ENCODE measurements at regions not wholly inside any gene's neighbourhood (a gene's known extent, or its start where the extent isn't known, plus 50 kb on each side); places are given as distances from the start of the nearest gene placed in this dataset.

DNA sequence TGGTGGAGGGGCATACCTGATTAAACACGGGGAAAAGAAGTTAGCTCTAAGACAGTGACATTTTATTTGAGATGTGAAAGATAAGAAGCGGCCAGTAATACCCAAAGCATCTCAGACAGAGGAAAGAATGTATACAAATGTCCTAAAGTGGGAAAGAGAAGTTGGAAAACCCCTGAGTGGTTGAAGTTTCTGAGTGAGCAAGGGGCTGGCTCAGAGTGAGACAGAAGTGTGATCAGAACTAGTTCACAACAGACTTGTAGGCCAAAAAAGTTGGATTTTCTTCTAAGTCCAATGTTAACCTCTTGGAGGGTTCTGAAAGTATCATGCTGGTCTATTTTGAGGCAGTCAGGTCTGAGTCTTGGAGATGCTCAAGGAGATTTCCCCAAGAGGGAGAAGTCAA lies 608.7 kb downstream of the SOX6 start:
- Histone ChIP-seq H3K9me3 (replicated peaks in 1 of 3) (no peaks in the 10 kb centered on the region), H3K27me3 (no peaks in the 10 kb centered on the region), H3K27ac (no peak overlapping the region), H3K36me3 (replicated peaks in 1 of 2) (no peaks in the 10 kb centered on the region), H3K4me3 (no peak overlapping the region), H3K4me1 (replicated peaks in 1 of 2) (peaks cover 0 to 7% of the 10 kb centered on the region in 2 donors)
- DNase-seq = no peak
- TF ChIP-seq POLR2A (IDR thresholded peaks at IDR 0.05) = no peak
- TF ChIP-seq, protein P1, sequence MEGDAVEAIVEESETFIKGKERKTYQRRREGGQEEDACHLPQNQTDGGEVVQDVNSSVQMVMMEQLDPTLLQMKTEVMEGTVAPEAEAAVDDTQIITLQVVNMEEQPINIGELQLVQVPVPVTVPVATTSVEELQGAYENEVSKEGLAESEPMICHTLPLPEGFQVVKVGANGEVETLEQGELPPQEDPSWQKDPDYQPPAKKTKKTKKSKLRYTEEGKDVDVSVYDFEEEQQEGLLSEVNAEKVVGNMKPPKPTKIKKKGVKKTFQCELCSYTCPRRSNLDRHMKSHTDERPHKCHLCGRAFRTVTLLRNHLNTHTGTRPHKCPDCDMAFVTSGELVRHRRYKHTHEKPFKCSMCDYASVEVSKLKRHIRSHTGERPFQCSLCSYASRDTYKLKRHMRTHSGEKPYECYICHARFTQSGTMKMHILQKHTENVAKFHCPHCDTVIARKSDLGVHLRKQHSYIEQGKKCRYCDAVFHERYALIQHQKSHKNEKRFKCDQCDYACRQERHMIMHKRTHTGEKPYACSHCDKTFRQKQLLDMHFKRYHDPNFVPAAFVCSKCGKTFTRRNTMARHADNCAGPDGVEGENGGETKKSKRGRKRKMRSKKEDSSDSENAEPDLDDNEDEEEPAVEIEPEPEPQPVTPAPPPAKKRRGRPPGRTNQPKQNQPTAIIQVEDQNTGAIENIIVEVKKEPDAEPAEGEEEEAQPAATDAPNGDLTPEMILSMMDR (IDR thresholded peaks at IDR 0.05) = no peak
- intact Hi-C loops (cut with DNase I) = no loop called here
- 86 to 93% (median 88%) methylated on average over 2 of the region's 2 CpGs for WGBS, 4 donors

DNA sequence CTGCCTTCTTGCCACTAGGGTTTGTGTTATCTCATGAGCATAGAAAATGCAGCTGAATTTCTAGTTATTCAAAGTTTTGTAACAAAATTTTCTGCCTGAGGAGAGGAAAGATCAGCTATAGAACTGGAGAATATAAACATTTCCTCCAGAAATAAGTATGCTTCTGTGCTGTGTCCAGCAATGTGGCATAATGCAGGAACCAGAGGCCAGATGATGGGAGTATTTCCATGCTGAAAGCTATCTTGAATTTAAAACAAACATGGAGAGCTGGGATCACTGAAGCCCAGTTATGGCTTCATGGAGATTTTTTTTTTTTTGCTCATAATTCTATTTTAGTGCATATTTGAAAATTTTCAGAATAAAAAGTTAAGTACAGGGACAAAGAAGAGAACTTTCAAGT lies 608.2 kb downstream of the SOX6 start:
- no peak for TF ChIP-seq POLR2A (IDR thresholded peaks at IDR 0.05)
- TF ChIP-seq, protein P1 (IDR thresholded peaks at IDR 0.05) = no peak
- intact Hi-C loops (cut with DNase I) = no loop called here
- Histone ChIP-seq H3K27ac (no peak overlapping the region), H3K4me3 (no peak overlapping the region), H3K9me3 (replicated peaks in 1 of 3) (no peaks in the 10 kb centered on the region), H3K4me1 (replicated peaks in 1 of 2) (peaks cover 0 to 3% of the 10 kb centered on the region in 2 donors), H3K36me3 (replicated peaks in 1 of 2) (no peaks in the 10 kb centered on the region), H3K27me3 (no peaks in the 10 kb centered on the region)
- no peak for DNase-seq

DNA sequence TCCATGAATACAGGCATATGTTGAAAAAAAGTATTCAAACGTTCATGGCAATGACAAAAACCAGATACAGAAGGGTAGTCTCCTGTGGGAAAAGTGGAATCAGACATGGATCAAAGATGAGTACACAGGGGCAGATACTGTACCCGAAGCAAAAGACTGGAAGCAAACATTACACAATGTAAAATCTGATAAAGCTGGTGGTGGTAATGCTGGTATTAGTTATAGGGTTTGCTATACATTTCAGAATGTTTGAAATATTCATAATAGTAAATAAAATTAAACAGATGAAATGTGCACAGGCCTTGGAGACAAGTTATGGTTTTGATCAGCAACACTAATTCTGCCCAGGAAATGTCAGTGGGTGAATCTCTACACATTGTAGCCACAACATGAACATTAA lies 607.6 kb downstream of the SOX6 start:
- no peaks in the 10 kb centered on the region for H3K4me1 ChIP-seq (replicated peaks in 1 of 2)
- no peaks in the 10 kb centered on the region for H3K27me3 ChIP-seq
- no peak overlapping the region for H3K27ac ChIP-seq
- no peak overlapping the region for H3K4me3 ChIP-seq
- no peak for DNase-seq
- no peaks in the 10 kb centered on the region for H3K9me3 ChIP-seq (replicated peaks in 1 of 3)
- H3K36me3 ChIP-seq (replicated peaks in 1 of 2) = no peaks in the 10 kb centered on the region
- WGBS, 4 donors = 85 to 93% (median 87%) methylated on average over 2 of the region's 2 CpGs
- intact Hi-C loops (cut with DNase I) = no loop called here
- TF ChIP-seq, protein P1 (IDR thresholded peaks at IDR 0.05) = no peak
- no peak for TF ChIP-seq POLR2A (IDR thresholded peaks at IDR 0.05)

DNA sequence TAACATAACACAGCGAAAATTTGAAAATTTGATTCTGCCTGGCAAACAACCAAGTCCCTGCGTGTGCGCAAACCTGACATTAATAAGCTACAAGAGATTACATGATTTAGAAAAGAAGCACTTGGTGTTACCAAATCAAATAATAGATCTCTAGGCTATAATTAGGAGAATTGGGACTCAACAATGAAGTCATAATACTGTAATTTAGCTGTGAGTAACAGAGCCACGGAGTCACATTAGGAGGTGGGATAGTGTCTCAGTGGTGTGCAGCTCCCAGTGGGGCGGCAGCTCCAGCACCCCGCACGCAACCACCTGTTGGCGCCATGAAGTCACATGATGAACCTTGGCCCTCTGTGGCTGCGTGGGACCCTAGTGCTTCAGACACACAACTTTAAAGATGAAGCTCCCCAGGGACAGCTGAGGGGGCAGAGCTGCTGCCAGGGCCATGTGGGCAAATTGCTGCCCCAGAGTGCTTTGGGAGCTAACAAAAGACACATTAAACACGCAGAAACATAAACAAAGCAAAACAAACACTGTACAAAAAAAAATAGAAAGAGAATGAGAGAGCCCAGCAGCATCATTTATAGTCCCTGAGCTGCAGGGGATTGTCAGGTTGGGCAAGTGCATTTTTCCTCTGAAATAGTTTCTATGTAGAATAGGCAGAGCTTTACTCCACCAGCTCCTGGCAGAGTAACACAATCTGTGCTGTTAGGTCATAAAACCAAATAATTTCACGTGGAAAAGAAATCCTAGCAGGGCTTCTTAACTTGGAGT lies 605.6 kb downstream of the SOX6 start:
- Histone ChIP-seq H3K4me1 (replicated peaks in 1 of 2) (no peaks in the 10 kb centered on the region), H3K27ac (no peak overlapping the region), H3K36me3 (replicated peaks in 1 of 2) (no peaks in the 10 kb centered on the region), H3K4me3 (no peak overlapping the region), H3K9me3 (replicated peaks in 1 of 3) (peaks cover 0 to 4% (median 0%) of the 10 kb centered on the region in 3 donors), H3K27me3 (no peaks in the 10 kb centered on the region)
- DNase-seq = peak in 1 of 7 donors; percentile 69
- intact Hi-C loops (cut with DNase I) = no loop called here
- no peak for TF ChIP-seq POLR2A (IDR thresholded peaks at IDR 0.05)
- 80 to 92% (median 86%) methylated on average over 11 of the region's 11 CpGs for WGBS, 4 donors

DNA sequence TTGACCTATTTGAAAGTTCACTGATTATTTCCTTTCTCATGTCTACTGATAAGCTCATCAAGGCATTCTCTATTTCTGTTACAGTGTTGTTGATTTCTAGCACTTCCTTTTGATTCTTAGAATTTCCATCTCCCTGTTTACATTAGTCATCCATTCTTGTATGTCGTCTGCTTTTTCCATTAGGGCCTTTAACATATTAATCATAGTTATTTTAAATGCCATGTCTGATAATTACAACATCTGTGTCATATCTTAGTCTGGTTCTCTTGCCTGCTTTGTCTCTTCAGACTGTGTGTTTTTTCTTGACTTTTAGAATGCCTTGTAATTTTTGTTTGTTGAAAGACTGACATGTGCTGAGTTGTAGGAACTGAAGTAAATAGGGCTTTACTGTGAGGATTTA lies 602.1 kb downstream of the SOX6 start:
- TF ChIP-seq POLR2A (IDR thresholded peaks at IDR 0.05) = no peak
- TF ChIP-seq, protein P1 (IDR thresholded peaks at IDR 0.05) = no peak
- 11 to 29% (median 24%) methylated on average over 1 of the region's 1 CpG for WGBS, 4 donors
- Histone ChIP-seq H3K27ac (no peak overlapping the region), H3K4me3 (no peak overlapping the region), H3K27me3 (no peaks in the 10 kb centered on the region), H3K4me1 (replicated peaks in 1 of 2) (no peaks in the 10 kb centered on the region), H3K36me3 (replicated peaks in 1 of 2) (no peaks in the 10 kb centered on the region), H3K9me3 (replicated peaks in 1 of 3) (peaks cover 0 to 4% (median 0%) of the 10 kb centered on the region in 3 donors)
- intact Hi-C loops (cut with DNase I) = no loop called here
- DNase-seq = no peak
